ENCODE measurements at regions not wholly inside any gene's neighbourhood (a gene's known extent, or its start where the extent isn't known, plus 50 kb on each side); places are given as distances from the start of the nearest gene placed in this dataset.

- no peak for TF ChIP-seq CTCF (conservative IDR thresholded peaks at IDR 0.05 in 1 of 2, IDR thresholded peaks at IDR 0.05 in 1 of 2; ENCODE audit: low read depth in 1 of 2, low read length in 2 of 2)
- no peak for TF ChIP-seq EZH2 (IDR thresholded peaks at IDR 0.05; ENCODE audit: low read length, missing control alignments)
Measured at GRCh38 chr4:124887739-124888138, 175.2 kb upstream of the ANKRD50 start.

All from fibroblast of lung (primary cell).